ENCODE measurements at regions not wholly inside any gene's neighbourhood (a gene's known extent, or its start where the extent isn't known, plus 50 kb on each side); places are given as distances from the start of the nearest gene placed in this dataset.
A peak's percentile ranks its signal among the peaks of the same experiment; 100 is the strongest.
"Not testable (repeated sequence)": the region's sequence is repeated elsewhere in the genome, so short reads cannot be mapped to it uniquely, and the experiment has no call there.

DNA sequence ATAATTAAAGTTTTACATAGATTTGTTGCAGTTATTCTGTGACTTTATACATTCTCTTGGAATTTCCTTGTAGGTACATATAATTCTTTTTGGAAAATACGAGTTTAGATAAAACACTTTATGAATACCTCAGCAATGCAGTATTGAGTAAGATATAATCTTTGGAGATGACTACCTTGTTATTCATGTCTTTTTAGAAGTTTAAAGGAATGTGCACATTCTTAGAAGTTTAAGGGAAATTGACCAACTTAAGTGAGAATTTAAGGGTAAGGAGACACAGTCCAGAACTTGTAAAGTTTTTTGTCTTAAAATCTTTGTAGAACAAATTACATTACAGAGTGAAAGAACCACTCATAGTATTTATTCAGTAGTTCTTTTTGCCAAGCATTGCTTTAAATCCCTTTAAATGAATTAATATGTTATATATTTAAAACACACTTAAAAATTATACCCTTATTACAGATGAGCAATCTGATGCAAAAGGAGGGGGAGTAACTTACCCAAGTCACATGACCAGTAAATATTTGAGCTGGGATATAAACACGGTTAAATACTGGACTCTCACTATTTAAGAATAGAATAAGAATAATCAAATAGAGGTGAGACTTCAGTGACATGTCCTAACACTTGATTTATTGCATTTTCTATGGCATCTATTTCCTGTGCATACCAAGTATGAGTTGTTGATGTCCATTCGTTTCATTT lies 139.5 kb upstream of the FERD3L start:
- TF ChIP-seq, protein P1, sequence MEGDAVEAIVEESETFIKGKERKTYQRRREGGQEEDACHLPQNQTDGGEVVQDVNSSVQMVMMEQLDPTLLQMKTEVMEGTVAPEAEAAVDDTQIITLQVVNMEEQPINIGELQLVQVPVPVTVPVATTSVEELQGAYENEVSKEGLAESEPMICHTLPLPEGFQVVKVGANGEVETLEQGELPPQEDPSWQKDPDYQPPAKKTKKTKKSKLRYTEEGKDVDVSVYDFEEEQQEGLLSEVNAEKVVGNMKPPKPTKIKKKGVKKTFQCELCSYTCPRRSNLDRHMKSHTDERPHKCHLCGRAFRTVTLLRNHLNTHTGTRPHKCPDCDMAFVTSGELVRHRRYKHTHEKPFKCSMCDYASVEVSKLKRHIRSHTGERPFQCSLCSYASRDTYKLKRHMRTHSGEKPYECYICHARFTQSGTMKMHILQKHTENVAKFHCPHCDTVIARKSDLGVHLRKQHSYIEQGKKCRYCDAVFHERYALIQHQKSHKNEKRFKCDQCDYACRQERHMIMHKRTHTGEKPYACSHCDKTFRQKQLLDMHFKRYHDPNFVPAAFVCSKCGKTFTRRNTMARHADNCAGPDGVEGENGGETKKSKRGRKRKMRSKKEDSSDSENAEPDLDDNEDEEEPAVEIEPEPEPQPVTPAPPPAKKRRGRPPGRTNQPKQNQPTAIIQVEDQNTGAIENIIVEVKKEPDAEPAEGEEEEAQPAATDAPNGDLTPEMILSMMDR (conservative IDR thresholded peaks at IDR 0.05; ENCODE audit: low read length), result no peak
- H3K4me3 ChIP-seq (ENCODE audit: low read length), result no peak overlapping the region
- peak; percentile 53 for DNase-seq (ENCODE audit: low read depth)

DNA sequence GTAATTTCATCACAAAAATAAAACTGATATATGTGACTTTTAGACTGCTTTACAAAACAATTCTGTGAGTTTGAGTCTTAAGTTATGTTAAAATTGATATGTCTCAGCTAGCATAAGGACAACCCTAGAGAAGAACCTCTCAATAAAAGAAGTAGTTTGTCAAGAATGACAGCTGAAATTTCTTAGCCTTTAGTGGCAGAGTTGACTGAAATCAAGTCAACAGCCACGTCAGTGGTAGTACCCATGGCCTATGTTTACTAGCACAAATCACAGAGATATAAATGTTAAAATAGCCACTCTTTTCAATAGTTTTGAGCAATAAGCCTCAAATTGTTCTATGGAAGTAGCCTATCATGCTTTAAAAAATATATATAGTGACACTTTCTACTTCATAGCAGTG lies 138.9 kb upstream of the FERD3L start:
- TF ChIP-seq, protein P1 (conservative IDR thresholded peaks at IDR 0.05; ENCODE audit: low read length), result no peak
- no peak for DNase-seq (ENCODE audit: low read depth)

DNA sequence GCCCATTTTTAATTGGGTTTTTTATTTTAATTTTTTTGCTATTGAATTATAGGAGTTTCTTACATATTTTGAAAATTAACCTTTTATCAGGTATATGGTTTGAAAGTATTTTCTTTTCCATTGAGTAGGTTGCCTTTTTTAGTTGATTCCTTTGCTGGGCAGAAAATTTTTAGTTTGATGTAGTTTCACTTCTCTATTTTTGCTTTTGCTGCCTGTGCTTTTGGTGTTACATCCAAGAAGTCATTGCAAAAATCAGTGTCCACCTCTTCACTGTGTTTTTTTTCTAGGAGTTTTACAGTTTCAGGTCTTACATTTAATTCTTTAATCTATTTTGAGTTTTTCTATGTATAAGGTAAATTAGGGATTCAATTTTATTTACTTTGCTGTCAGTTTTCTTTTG lies 129.8 kb upstream of the FERD3L start:
- TF ChIP-seq, protein P1 (conservative IDR thresholded peaks at IDR 0.05; ENCODE audit: low read length), result no peak
- DNase-seq (ENCODE audit: low read depth), result no peak

More for the DNA sequence above, 138.9 kb upstream of the FERD3L start:
- H3K4me3 ChIP-seq (ENCODE audit: low read length), result no peak overlapping the region

DNA sequence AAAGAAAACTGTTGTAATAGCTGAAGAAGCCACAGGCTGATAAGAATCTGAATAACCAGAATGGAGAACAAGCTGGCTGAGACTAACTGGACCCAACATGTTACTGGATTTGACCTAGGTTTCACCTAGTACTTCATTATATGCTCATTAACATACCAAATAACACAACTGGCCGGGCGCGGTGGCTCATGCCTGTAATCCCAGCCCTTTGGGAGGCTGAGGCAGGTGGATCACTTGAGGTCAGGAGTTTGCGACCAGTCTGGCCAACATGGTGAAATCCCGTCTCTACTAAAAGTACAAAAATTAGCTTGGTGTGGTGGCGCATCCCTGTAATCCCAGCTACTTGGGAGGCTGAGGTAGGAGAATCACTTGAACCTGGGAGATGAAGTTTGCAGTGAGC lies 127.1 kb upstream of the FERD3L start:
- DNase-seq (ENCODE audit: low read depth); H3K4me3 ChIP-seq (ENCODE audit: low read length): not testable (repeated sequence)

More for the DNA sequence above, 129.8 kb upstream of the FERD3L start:
- H3K4me3 ChIP-seq (ENCODE audit: low read length), result no peak overlapping the region

DNA sequence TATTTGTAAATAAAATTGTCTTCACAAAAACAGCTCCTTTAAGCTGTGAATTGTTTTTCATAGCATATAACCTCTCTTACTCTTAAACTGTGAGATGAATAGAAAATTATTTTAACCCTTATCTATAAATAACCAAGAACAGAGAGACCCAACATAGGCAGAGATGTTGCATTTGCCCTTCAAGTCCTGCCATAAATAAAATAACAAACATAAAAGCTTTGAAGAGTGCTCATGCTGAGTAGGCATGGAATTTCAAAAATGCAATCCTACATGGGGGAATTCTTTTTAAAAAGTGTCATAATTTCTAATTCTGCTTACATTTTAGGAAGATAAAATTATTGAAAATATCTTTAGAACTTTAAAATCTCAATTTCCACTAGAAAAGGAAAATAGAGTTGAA lies 124.1 kb upstream of the FERD3L start:
- DNase-seq (ENCODE audit: low read depth), result no peak
- TF ChIP-seq, protein P1 (conservative IDR thresholded peaks at IDR 0.05; ENCODE audit: low read length), result no peak
- H3K4me3 ChIP-seq (ENCODE audit: low read length), result no peak overlapping the region

DNA sequence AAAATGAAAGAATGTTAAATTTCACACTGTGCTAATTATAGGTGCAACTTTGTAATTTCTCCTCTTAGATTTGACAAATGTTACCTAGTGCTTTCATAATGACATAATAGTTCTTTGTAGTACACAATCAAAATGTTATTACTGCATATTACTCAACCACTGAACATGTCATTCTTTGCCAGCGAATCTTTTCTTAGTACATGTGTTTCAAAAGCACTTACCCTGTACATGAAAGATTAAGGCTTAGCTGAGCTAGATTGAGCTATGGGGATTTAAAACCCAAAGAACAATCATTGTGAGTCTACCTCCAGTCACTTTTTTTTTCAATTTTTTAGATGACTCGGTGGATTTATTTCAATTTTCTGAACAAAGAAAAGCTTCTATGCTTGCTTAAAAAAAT lies 123.5 kb upstream of the FERD3L start:
- TF ChIP-seq, protein P1 (conservative IDR thresholded peaks at IDR 0.05; ENCODE audit: low read length), result no peak
- no peak overlapping the region for H3K4me3 ChIP-seq (ENCODE audit: low read length)
- DNase-seq (ENCODE audit: low read depth), result peak; percentile 29

DNA sequence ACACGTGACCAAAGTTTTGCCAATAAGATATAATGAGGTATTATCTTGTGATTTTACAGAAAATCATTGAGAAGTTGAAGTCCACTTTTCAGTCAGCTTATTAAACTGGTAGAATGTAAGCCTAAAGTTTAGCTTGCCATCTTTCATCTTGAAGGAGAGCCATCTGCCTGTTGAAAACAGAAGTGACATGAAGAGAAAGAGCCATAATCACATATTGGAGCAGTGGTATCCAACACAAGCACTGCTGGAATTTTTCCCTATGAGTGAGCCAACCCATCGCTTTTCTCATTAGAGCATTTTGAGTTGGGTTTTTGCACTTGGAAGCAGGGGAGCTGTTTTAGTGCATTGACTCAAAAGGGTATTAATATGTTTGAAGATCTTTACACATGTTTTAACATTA lies 117.6 kb upstream of the FERD3L start:
- TF ChIP-seq, protein P1 (conservative IDR thresholded peaks at IDR 0.05; ENCODE audit: low read length), result no peak
- no peak for DNase-seq (ENCODE audit: low read depth)
- no peak overlapping the region for H3K4me3 ChIP-seq (ENCODE audit: low read length)

Measured in AG10803 (cell line).